ENCODE measurements at regions not wholly inside any gene's neighbourhood (a gene's known extent, or its start where the extent isn't known, plus 50 kb on each side); places are given as distances from the start of the nearest gene placed in this dataset.
"Not testable (repeated sequence)": the region's sequence is repeated elsewhere in the genome, so short reads cannot be mapped to it uniquely, and the experiment has no call there.

DNA sequence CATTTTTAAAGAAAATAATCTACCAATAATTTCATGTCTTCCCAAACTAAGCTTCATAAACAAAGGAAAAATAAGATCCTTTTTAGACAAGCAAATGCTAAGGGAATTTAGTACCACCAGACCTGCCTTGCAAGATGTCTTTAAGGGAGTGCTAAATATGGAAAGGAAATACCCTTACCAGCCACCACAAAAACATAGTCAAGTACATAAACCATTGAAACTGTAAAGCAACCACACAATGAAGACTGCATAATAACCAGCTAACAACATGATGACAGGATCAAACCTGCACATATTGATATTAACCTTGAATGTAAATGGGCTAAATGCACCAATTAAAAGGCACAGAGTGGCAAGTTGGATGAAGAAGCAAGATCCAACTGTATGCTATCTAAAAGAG lies 586.5 kb upstream of the NRG3 start:
- DNase-seq, result no peak

- no peak for DNase-seq
These were observed 577.7 kb upstream of the NRG3 start for GRCh38 chr10:81297292-81297691.

DNA sequence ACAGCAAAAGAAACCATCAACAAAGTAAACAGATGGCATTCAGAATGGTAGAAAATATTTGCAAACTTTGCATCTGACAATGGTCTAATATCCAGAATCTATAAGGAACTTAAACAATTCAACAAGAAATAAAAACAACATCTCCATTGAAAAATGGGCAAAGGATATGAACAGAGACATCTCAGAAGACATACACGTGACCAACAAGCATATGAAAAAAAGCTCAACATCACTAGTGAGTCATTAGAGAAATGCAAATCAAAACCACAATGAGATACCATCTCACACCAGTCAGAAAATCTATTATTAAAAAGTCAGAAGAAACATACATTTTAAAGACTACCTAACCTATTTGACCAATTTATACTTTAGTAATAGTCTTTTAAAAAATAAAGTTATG lies 571.3 kb upstream of the NRG3 start:
- DNase-seq, result no peak

DNA sequence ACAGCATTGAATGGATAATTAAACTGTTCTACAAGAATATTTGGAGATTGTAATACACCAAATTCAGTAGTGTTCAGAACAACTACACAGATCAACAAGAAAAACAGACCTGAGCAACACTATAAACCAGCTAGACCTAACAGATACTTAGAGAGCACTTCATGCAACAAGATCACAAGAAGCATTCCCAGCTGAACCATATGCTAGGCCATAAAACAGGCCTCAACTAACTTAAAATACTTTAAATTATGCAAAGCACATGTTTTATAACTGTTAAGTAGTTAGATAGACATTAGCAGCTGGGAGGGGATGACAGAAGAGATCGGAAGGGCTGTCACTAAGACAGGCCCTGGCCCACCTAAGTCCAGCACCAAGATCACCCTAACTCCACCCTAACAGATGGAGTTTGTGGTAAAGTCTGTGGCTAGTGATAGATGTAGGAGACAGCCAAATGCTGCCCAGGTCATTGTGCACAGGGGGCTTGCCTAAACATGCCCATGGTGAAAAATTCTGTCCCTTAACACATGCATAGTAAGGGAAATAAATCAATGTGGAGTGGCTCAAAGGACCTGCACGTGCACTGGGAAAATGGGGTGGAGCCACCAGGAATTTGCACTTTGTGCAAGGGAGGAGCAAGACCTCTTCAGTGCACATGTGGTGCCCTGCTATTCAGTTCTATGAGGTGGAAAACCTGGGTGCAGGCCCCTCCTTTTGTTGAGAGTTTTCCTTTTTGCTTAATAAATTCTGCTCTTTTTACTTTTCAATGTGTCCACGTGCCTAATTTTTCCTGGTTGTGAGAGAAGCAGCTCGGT lies 567.8 kb upstream of the NRG3 start:
- DNase-seq, result no peak

- DNase-seq, result no peak
These were observed 565.9 kb upstream of the NRG3 start for GRCh38 chr10:81309041-81309552.

DNA sequence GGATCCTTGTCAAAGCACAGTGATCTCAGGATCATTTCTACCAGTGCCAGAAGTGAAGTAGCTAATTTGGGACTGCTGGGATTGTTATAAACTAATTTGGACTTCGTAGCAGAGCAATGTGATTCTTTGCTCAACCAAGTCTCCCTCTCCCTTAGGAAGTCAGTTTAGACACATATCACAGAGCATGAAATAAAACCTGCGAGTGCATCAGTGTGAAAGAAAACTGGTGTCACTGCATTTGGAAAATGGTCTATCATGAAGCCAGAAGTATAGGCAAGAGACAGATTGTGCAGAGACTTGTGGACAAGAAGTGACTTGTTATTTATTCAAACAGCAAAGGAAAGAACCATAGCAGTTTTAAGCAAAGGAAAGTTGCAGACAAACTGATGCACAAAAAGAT lies 560.5 kb upstream of the NRG3 start:
- DNase-seq, result no peak

- no peak for DNase-seq
These were observed 560.0 kb upstream of the NRG3 start for GRCh38 chr10:81315026-81315425.

DNA sequence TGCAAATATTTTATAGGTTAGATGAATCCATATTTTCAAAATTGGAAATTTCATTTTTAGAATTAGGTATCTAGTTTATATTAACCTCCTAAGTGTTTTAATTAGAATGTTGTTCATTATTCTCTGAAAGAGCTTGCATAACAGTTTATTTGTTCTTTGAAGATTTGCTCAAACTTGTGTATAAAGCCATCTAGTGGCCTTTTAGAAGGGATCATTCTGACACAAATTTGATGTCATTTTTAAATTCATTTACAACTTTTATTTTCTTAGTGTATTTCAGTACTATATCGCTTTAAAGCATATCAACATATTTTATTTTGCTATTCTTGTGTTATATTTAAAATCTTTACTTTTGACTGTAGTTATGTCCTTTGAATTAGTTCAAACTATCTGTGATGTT lies 527.0 kb upstream of the NRG3 start:
- DNase-seq, result no peak

DNA sequence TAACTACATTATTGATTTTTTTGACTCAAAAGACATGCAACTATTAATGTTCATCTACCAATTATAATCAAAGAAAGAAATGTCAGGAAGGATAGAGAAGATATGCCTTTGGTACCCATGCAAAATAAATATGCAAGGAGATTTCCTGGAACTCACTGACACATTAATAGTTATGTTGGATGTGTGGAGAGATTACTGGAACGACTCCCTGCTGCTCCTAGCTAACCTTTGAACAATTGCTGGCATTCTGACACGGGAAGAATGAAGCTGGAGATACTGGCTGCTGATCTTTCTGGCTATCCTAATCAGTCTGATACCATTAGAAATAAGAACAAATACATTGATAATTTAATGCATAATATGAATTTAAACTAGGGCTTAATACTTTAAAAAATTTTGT lies 507.9 kb upstream of the NRG3 start:
- DNase-seq, result no peak

- no peak for DNase-seq
These were observed 488.2 kb upstream of the NRG3 start for GRCh38 chr10:81386817-81387216.

- no peak for DNase-seq
These were observed 471.5 kb upstream of the NRG3 start for GRCh38 chr10:81403451-81403850.

DNA sequence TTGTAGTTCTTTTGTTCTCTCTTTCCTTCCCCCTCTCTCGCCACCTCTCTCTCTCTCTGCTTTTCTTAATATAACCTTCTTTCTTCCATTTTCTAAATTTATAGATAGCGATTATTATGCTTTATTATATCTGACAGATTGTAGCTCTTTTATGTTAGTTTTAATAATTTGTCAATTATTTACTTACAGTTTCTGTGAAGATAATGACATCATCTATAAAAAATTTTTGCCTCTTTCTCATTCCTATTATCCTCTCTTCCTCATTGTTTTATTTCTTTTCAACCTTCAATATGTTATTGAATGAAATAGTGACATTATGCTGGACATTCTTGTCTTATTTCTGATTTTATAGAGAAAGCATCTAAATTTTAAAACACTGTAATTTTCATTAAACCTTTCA lies 469.6 kb upstream of the NRG3 start:
- no peak for DNase-seq

DNA sequence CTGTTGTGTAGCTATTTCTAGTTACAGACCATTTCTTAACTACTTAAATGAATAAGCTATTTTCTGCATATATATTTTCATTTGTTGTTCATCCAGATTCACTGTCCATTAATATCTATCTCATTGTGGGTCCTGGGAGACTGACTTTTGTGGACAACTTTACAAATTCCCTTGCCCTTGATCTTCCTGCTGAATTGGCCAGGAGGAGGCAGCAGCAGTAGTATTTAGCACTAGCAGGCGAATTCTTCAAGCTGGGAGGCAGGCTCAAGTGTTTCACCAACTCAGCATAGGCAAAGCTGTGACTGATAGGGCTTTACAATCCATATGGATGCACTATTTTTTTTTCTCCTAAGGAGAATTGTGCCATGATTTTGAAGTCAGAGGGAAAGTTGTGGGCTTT lies 461.0 kb upstream of the NRG3 start:
- no peak for DNase-seq

DNA sequence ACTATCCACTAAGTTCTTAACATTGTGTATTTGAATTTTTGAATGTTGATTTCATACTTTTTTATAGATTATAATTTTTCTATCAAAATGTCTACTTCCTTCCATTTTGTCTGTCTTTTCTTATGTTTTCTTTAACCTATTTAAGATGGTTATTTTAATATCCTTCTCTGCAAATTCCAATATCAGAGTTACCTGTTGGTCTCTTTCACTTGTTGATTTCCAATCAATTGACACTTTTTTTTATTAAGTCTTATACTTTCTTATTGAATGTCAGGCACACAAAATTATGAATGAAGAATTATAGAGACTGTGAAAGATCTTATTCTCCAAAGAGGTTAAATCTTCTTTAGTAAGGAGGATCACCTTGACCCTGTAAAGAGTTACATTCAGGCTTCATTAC lies 448.3 kb upstream of the NRG3 start:
- DNase-seq, result no peak

GRCh38 chr10:81428456-81429134 lies 446.4 kb upstream of the NRG3 start:
- no peak for DNase-seq

- DNase-seq, result no peak
These were observed 435.5 kb upstream of the NRG3 start for GRCh38 chr10:81439445-81439844.

DNA sequence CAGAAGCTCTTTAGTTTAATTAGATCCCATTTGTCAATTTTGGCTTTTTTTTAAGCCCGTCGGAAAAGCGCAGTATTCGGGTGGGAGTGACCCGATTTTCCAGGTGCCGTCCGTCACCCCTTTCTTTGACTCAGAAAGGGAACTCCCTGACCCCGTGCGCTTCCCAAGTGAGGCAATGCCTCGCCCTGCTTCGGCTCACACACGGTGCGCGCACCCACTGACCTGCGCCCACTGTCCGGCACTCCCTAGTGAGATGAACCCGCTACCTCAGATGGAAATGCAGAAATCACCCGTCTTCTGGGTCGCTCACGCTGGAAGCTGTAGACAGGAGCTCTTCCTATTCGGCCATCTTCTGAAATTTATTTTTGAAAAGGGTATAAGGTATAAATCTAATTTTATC lies 433.4 kb upstream of the NRG3 start:
- DNase-seq, result not testable (repeated sequence)

DNA sequence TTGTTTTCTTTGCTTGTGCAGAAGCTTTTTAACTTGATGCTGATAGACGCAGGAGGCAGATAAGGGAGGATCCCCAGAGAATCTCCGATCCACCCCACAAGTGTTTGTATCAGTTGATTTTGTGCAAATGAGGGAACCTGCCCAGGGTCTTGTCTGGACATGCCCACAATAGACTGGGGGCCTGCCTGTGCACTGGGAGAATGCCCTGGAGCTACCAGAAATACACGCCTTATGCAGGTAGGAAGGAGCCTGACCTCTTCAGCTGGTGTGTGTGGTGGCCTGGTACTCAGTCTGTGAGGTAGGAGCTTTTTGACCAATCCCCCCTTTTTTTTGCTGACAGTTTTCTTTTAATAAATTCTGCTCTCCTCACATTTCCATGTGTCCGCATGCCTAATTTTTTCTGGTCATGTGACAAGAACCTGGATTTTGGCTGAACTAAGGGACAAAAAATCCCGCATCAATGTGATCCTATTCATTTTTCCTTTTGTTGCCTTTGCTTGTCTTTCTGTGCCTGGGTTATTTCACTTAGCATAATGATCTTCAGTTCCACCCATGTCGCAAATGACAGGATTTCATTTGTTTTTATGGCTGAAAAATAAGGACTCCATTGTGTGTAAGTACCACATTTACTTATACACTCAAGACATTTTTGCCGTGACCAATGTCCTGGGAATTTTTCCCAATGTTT lies 430.6 kb upstream of the NRG3 start:
- DNase-seq, result no peak

GRCh38 chr10:81450651-81451050 lies 424.3 kb upstream of the NRG3 start:
- no peak for DNase-seq

- DNase-seq, result no peak
These were observed 402.0 kb upstream of the NRG3 start for GRCh38 chr10:81472927-81473470.

GRCh38 chr10:81473755-81474154 lies 401.2 kb upstream of the NRG3 start:
- DNase-seq, result no peak

GRCh38 chr10:81479316-81479715 lies 395.7 kb upstream of the NRG3 start:
- no peak for DNase-seq

GRCh38 chr10:81496626-81497025 lies 378.4 kb upstream of the NRG3 start:
- no peak for DNase-seq

Data from inflammatory macrophage treated with lipopolysaccharide for 4 hours (primary cell).